Muscle of arm (tissue), 1 donor: ENCODE measurements at regions not wholly inside any gene's neighbourhood (a gene's known extent, or its start where the extent isn't known, plus 50 kb on each side); places are given as distances from the start of the nearest gene placed in this dataset.
"Not testable (repeated sequence)": the region's sequence is repeated elsewhere in the genome, so short reads cannot be mapped to it uniquely, and the experiment has no call there.

Experiments used
- DNase-seq: peaks from one replicate; pipeline ENCODE4 v3.0.0-alpha.2; 2013

GRCh38 chr5:82956600-82956999 is 120.6 kb downstream of the TMEM167A start:
- no peak for DNase-seq

- no peak for DNase-seq
These were observed 124.9 kb downstream of the TMEM167A start for GRCh38 chr5:82952326-82952725.

- not testable (repeated sequence) for DNase-seq
These were observed 132.9 kb downstream of the TMEM167A start for GRCh38 chr5:82944267-82944666.

- DNase-seq = no peak
These were observed 134.9 kb downstream of the TMEM167A start for GRCh38 chr5:82942083-82942881.

GRCh38 chr5:82938901-82939725 is 138.1 kb downstream of the TMEM167A start:
- no peak for DNase-seq

GRCh38 chr5:82932473-82933220 is 144.5 kb downstream of the TMEM167A start:
- DNase-seq = not testable (repeated sequence)

- DNase-seq = no peak
These were observed 146.1 kb downstream of the TMEM167A start for GRCh38 chr5:82931110-82931509.

GRCh38 chr5:82925061-82925411 is 152.2 kb downstream of the TMEM167A start:
- DNase-seq = no peak

- no peak for DNase-seq
These were observed 152.8 kb downstream of the TMEM167A start for GRCh38 chr5:82924226-82925060.

- no peak for DNase-seq
These were observed 155.0 kb downstream of the TMEM167A start for GRCh38 chr5:82922086-82922734.

- DNase-seq = no peak
These were observed 158.7 kb downstream of the TMEM167A start for GRCh38 chr5:82918311-82919031.

GRCh38 chr5:82917584-82917983 is 159.6 kb downstream of the TMEM167A start:
- no peak for DNase-seq

GRCh38 chr5:82913971-82914370 is 163.2 kb downstream of the TMEM167A start:
- DNase-seq = no peak

GRCh38 chr5:82912462-82912861 is 164.7 kb downstream of the TMEM167A start:
- no peak for DNase-seq

- DNase-seq = no peak
These were observed 165.3 kb downstream of the TMEM167A start for GRCh38 chr5:82911910-82912309.

- DNase-seq = no peak
These were observed 166.3 kb downstream of the TMEM167A start for GRCh38 chr5:82910905-82911304.

GRCh38 chr5:82910491-82910890 is 166.7 kb downstream of the TMEM167A start:
- DNase-seq = no peak

GRCh38 chr5:82909771-82910170 is 167.4 kb downstream of the TMEM167A start:
- DNase-seq = no peak

GRCh38 chr5:82905986-82906385 is 171.2 kb downstream of the TMEM167A start:
- no peak for DNase-seq

- no peak for DNase-seq
These were observed 175.8 kb downstream of the TMEM167A start for GRCh38 chr5:82901281-82901888.
